ENCODE measurements at regions not wholly inside any gene's neighbourhood (a gene's known extent, or its start where the extent isn't known, plus 50 kb on each side); places are given as distances from the start of the nearest gene placed in this dataset.

- TF ChIP-seq, protein P1, sequence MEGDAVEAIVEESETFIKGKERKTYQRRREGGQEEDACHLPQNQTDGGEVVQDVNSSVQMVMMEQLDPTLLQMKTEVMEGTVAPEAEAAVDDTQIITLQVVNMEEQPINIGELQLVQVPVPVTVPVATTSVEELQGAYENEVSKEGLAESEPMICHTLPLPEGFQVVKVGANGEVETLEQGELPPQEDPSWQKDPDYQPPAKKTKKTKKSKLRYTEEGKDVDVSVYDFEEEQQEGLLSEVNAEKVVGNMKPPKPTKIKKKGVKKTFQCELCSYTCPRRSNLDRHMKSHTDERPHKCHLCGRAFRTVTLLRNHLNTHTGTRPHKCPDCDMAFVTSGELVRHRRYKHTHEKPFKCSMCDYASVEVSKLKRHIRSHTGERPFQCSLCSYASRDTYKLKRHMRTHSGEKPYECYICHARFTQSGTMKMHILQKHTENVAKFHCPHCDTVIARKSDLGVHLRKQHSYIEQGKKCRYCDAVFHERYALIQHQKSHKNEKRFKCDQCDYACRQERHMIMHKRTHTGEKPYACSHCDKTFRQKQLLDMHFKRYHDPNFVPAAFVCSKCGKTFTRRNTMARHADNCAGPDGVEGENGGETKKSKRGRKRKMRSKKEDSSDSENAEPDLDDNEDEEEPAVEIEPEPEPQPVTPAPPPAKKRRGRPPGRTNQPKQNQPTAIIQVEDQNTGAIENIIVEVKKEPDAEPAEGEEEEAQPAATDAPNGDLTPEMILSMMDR (IDR thresholded peaks at IDR 0.05), result no peak
- TF ChIP-seq POLR2A (IDR thresholded peaks at IDR 0.05), result no peak
- no peak for TF ChIP-seq EP300 (IDR thresholded peaks at IDR 0.05)
Measured at GRCh38 chr1:68791800-68792199, 294.9 kb upstream of the DEPDC1 start.
